ENCODE measurements at regions not wholly inside any gene's neighbourhood (a gene's known extent, or its start where the extent isn't known, plus 50 kb on each side); places are given as distances from the start of the nearest gene placed in this dataset.

DNA sequence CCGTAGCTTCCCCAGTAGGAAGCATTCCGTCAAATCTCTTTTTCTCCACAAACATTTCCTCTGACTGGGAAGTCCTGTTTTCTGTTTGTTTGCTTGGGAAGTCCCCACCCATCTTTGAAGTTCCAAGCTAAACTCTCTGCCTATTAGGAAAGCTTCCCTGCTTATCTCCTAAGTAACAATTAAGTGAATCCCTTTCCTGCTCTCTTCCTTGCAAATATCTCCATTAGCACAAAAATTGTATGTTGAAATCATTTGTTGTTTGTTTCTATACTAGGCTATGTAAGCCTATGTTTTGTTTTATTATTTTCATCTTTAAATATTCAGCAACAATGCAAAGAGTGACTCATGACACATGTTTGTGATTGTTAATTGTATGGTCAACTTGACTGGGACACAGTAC lies 812.6 kb upstream of the LRATD1 start:
- no peak overlapping the region for H3K9ac ChIP-seq (ENCODE audit: low read length)
- no peaks in the 10 kb centered on the region for H3K36me3 ChIP-seq (replicated peaks; ENCODE audit: insufficient read depth, low read length)
- DNase-seq: no peak
- no peaks in the 10 kb centered on the region for H3K27me3 ChIP-seq (replicated peaks; ENCODE audit: insufficient read depth, low read length)
- H3K4me1 ChIP-seq (ENCODE audit: low read length): no peaks in the 10 kb centered on the region
- no peak overlapping the region for H2AFZ ChIP-seq (ENCODE audit: low read length)
- H3K27ac ChIP-seq (ENCODE audit: low read length): no peak overlapping the region
- H4K20me1 ChIP-seq (ENCODE audit: insufficient read depth, low read length): no peaks in the 10 kb centered on the region
- no peak for TF ChIP-seq EZH2 (optimal IDR thresholded peaks at IDR 0.05; ENCODE audit: low read depth, low read length)
- no peak for TF ChIP-seq EZH2phosphoT487 (IDR thresholded peaks at IDR 0.05; ENCODE audit: low read length)
- TF ChIP-seq CTCF (IDR thresholded peaks at IDR 0.05; ENCODE audit: low read length): no peak
- no peaks in the 10 kb centered on the region for H3K9me3 ChIP-seq (replicated peaks; ENCODE audit: insufficient read depth, low read length)
- no peaks in the 10 kb centered on the region for H3K79me2 ChIP-seq (ENCODE audit: low read length)
- H3K4me2 ChIP-seq (ENCODE audit: low read depth, low read length): no peak overlapping the region
- H3K9me2 ChIP-seq (replicated peaks; ENCODE audit: insufficient read depth, low read length): no peaks in the 10 kb centered on the region
- H3K4me3 ChIP-seq (ENCODE audit: low read length): no peak overlapping the region
- H3F3A ChIP-seq (ENCODE audit: insufficient read depth, low read length): no peaks in the 10 kb centered on the region

DNA sequence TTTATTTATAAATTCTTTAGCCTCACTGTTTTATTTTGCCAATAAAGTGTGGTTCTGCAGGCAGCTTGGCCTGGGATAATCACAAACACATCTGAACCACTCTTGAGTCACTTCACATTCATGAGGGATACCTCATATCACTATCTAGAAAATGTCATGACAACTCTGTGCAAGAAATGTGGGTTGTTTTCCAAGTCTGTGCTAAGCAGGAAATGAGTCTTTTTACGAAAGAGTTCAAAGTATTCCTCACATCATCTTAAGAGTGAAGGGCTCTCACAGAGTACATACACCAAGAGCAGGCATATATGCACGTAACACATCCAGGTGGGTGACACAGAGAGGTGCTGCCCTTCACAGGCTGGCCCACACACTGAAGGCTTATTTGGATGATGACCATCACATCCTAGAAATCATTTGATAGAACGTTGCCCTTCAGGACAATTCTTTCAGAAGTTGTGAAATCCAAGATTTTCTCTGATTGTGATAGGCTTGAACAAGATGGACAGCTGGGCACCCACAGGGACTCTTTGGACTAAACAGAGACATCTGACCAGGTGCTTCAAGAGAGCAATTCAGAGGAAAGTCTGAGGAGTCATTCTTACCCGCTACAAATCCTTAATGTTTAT lies 811.1 kb upstream of the LRATD1 start:
- Histone ChIP-seq H3K4me1 (ENCODE audit: low read length) (no peaks in the 10 kb centered on the region), H3K4me2 (ENCODE audit: low read depth, low read length) (no peak overlapping the region), H3K27me3 (replicated peaks; ENCODE audit: insufficient read depth, low read length) (no peaks in the 10 kb centered on the region), H3K79me2 (ENCODE audit: low read length) (no peaks in the 10 kb centered on the region), H3F3A (ENCODE audit: insufficient read depth, low read length) (no peaks in the 10 kb centered on the region), H3K9ac (ENCODE audit: low read length) (no peak overlapping the region), H3K36me3 (replicated peaks; ENCODE audit: insufficient read depth, low read length) (no peaks in the 10 kb centered on the region), H3K9me3 (replicated peaks; ENCODE audit: insufficient read depth, low read length) (no peaks in the 10 kb centered on the region), H2AFZ (ENCODE audit: low read length) (no peak overlapping the region), H3K9me2 (replicated peaks; ENCODE audit: insufficient read depth, low read length) (no peaks in the 10 kb centered on the region), H3K27ac (ENCODE audit: low read length) (no peak overlapping the region), H4K20me1 (ENCODE audit: insufficient read depth, low read length) (no peaks in the 10 kb centered on the region), H3K4me3 (ENCODE audit: low read length) (no peak overlapping the region)
- no peak for DNase-seq
- TF ChIP-seq EZH2phosphoT487 (IDR thresholded peaks at IDR 0.05; ENCODE audit: low read length) (no peak), CTCF (IDR thresholded peaks at IDR 0.05; ENCODE audit: low read length) (no peak), EZH2 (optimal IDR thresholded peaks at IDR 0.05; ENCODE audit: low read depth, low read length) (no peak)

DNA sequence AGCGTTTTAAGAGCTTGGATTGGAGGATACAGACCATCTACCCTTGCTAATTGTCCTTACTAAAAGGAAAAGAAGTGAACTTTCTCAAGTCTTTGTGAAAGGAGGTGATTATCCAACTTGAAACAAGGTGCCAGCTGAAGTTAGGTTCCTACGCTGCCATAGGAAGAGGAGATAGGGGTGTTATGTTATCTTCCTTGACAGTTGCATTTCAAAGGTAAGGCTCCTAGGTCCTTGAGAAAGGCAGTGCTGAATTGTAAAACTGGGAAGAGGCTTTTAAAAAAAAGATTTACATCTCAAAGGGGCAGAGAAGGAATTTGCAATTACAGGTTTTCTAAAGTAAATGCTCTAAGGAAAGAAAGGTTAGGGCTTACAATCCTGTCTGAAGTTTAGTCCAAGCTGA lies 810.2 kb upstream of the LRATD1 start:
- no peaks in the 10 kb centered on the region for H4K20me1 ChIP-seq (ENCODE audit: insufficient read depth, low read length)
- no peaks in the 10 kb centered on the region for H3F3A ChIP-seq (ENCODE audit: insufficient read depth, low read length)
- no peaks in the 10 kb centered on the region for H3K36me3 ChIP-seq (replicated peaks; ENCODE audit: insufficient read depth, low read length)
- H3K79me2 ChIP-seq (ENCODE audit: low read length): no peaks in the 10 kb centered on the region
- no peak overlapping the region for H3K27ac ChIP-seq (ENCODE audit: low read length)
- H3K9ac ChIP-seq (ENCODE audit: low read length): no peak overlapping the region
- H3K4me3 ChIP-seq (ENCODE audit: low read length): no peak overlapping the region
- no peaks in the 10 kb centered on the region for H3K27me3 ChIP-seq (replicated peaks; ENCODE audit: insufficient read depth, low read length)
- TF ChIP-seq CTCF (IDR thresholded peaks at IDR 0.05; ENCODE audit: low read length) (no peak), EZH2 (optimal IDR thresholded peaks at IDR 0.05; ENCODE audit: low read depth, low read length) (no peak)
- H3K4me1 ChIP-seq (ENCODE audit: low read length): no peaks in the 10 kb centered on the region
- H3K4me2 ChIP-seq (ENCODE audit: low read depth, low read length): no peak overlapping the region
- no peak for DNase-seq
- H3K9me2 ChIP-seq (replicated peaks; ENCODE audit: insufficient read depth, low read length): no peaks in the 10 kb centered on the region
- H2AFZ ChIP-seq (ENCODE audit: low read length): no peak overlapping the region
- H3K9me3 ChIP-seq (replicated peaks; ENCODE audit: insufficient read depth, low read length): no peaks in the 10 kb centered on the region
